ENCODE measurements at regions not wholly inside any gene's neighbourhood (a gene's known extent, or its start where the extent isn't known, plus 50 kb on each side); places are given as distances from the start of the nearest gene placed in this dataset.

DNA sequence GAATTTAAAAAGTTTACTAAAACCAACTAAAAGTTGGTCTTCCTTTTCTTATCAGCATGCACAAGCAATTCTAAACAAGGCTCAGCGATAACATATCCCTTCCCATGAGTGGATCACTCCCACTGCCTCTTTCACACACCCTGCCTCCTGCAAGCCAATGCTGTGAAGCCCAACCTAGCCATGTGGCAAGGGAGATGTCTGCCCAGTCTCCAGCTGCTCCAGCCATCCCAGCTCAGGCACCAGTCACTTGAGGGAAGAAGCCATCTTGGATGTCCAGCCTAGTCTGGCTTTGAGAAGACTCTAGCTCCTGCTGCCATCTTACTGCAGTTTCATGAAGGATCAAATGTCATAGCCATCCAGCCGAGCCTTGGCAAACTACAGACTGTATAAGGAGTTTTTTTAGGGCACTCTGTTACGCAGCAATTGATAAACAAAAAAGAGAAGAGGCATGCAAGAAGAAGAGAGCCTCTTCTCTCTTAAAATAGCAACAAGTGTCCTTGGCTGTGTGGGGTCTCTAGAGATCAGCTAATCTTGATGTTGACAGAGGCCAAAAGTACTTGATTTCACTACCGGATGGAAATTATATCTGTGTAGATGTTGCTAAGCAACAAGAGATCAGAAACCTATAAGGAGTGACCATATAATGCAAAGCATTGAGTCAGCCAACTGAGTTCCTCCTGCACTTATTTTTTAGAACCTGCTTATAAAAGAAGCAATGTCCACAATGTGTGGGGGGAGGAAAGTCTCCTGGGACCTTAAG is 108.9 kb downstream of the PTCSC3 start:
- Histone ChIP-seq H3K9me1 (replicated peaks; ENCODE audit: control insufficient read depth, extremely low read depth, insufficient read depth, low read length) (no peaks in the 10 kb centered on the region), H3K27ac (ENCODE audit: insufficient read depth, low read depth, low read length) (no peak overlapping the region), H3K36me3 (ENCODE audit: control insufficient read depth in 2 of 2, extremely low read depth in 1 of 2, insufficient read depth in 2 of 2, low read length in 2 of 2) (no peaks in the 10 kb centered on the region), H3K9me3 (replicated peaks; ENCODE audit: control insufficient read depth, insufficient read depth, low read length) (no peaks in the 10 kb centered on the region), H3K4me2 (ENCODE audit: insufficient read depth, low read length) (no peak overlapping the region), H3K4me3 (replicated peaks in 1 of 3; ENCODE audit: insufficient read depth in 1 of 3, low read depth in 1 of 3, low read length in 3 of 3) (no peak overlapping the region), H3K27me3 (ENCODE audit: control insufficient read depth in 2 of 2, insufficient read depth in 2 of 2, low read length in 2 of 2) (peaks cover 2 to 3% of the 10 kb centered on the region in 2 experiments), H2AFZ (ENCODE audit: low read depth, low read length) (no peak overlapping the region), H4K20me1 (replicated peaks; ENCODE audit: control insufficient read depth, extremely low read depth, insufficient read depth, low read length) (no peaks in the 10 kb centered on the region), H3K79me2 (ENCODE audit: control insufficient read depth, insufficient read depth, low read length) (no peaks in the 10 kb centered on the region), H3K4me1 (ENCODE audit: control insufficient read depth, extremely low read depth, insufficient read depth, low read length) (no peaks in the 10 kb centered on the region), H3K9ac (replicated peaks; ENCODE audit: extremely low read depth, insufficient read depth, low read length) (no peak overlapping the region)
- FAIRE-seq (no peak), DNase-seq (ENCODE audit: low read depth, low spot score) (no peak)
- no peak for TF ChIP-seq POLR2AphosphoS5 (IDR thresholded peaks at IDR 0.05; ENCODE audit: insufficient read depth, low read depth, low read length)
- TF ChIP-seq, protein P1, sequence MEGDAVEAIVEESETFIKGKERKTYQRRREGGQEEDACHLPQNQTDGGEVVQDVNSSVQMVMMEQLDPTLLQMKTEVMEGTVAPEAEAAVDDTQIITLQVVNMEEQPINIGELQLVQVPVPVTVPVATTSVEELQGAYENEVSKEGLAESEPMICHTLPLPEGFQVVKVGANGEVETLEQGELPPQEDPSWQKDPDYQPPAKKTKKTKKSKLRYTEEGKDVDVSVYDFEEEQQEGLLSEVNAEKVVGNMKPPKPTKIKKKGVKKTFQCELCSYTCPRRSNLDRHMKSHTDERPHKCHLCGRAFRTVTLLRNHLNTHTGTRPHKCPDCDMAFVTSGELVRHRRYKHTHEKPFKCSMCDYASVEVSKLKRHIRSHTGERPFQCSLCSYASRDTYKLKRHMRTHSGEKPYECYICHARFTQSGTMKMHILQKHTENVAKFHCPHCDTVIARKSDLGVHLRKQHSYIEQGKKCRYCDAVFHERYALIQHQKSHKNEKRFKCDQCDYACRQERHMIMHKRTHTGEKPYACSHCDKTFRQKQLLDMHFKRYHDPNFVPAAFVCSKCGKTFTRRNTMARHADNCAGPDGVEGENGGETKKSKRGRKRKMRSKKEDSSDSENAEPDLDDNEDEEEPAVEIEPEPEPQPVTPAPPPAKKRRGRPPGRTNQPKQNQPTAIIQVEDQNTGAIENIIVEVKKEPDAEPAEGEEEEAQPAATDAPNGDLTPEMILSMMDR (IDR thresholded peaks at IDR 0.05; ENCODE audit: extremely low read depth in 1 of 2, insufficient read depth in 1 of 2, low read depth in 1 of 2, low read length in 2 of 2): no peak
- TF ChIP-seq JUN (IDR thresholded peaks at IDR 0.05; ENCODE audit: borderline replicate concordance, insufficient read depth, insufficient read length, low read depth): no peak
- TF ChIP-seq, protein P2, sequence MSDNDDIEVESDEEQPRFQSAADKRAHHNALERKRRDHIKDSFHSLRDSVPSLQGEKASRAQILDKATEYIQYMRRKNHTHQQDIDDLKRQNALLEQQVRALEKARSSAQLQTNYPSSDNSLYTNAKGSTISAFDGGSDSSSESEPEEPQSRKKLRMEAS (IDR thresholded peaks at IDR 0.05; ENCODE audit: insufficient read depth, insufficient read length): no peak
- no peak for TF ChIP-seq MYC (IDR thresholded peaks at IDR 0.05; ENCODE audit: low read depth, low read length)
- no peak for TF ChIP-seq GATA2 (IDR thresholded peaks at IDR 0.05; ENCODE audit: insufficient read depth, insufficient read length, low read depth, low read length)
- TF ChIP-seq EZH2 (IDR thresholded peaks at IDR 0.05; ENCODE audit: borderline replicate concordance, low read depth, low read length, severe bottlenecking): no peak
- no peak for TF ChIP-seq FOS (IDR thresholded peaks at IDR 0.05; ENCODE audit: borderline replicate concordance, insufficient read depth, low read length)
- no peak for TF ChIP-seq POLR2A (IDR thresholded peaks at IDR 0.05; ENCODE audit: low read depth, low read length)
- dilution Hi-C loops (cut with MboI; ENCODE audit: extremely low pct_ligation_motif_present, low sequenced_read_pairs) (no loop called here), intact Hi-C loops (cut with micrococcal nuclease) (no loop called here)
- POLR2A ChIA-PET: no interaction called here
- BruUV-seq (replicated peaks): no TSS peak
- CTCF ChIA-PET: interaction anchor here (3.0 to 6.4 kb wide), 4 partner anchors 188 to 487 kb away, joined by 12 to 178 read pairs (median 42); no protein-coding TSS in a partner anchor

Measured in endothelial cell of umbilical vein (primary cell).